GM10248 (cell line): ENCODE measurements at regions not wholly inside any gene's neighbourhood (a gene's known extent, or its start where the extent isn't known, plus 50 kb on each side); places are given as distances from the start of the nearest gene placed in this dataset.

Experiments
- CTCF ChIA-PET: fragments of 300-600 bp; sonication (Branson Sonifier 250); formaldehyde crosslinking; extraction: SDS; loops from one replicate; lab custom pipeline; 2021; ENCODE audit warnings: antibody characterized with exemption; lab: Yijun Ruan, JAX
- POLR2A ChIA-PET: fragments of 350-650 bp; sonication (Branson Sonifier 250); formaldehyde crosslinking; extraction: SDS; loops from one replicate; lab custom pipeline; 2020; ENCODE audit warnings: antibody characterized with exemption; lab: Yijun Ruan, JAX
- DNase-seq: peaks from one replicate; pipeline ENCODE4 v3.0.0; 2012; ENCODE audit errors: extremely low spot score
- CTCF ChIP-seq: IDR thresholded peaks from 2 replicates; pipeline ENCODE4 v1.5.1; 2012; ENCODE audit warnings: mild to moderate bottlenecking, low read depth; ENCODE audit errors: extremely low read depth, missing control alignments, control extremely low read depth

DNA sequence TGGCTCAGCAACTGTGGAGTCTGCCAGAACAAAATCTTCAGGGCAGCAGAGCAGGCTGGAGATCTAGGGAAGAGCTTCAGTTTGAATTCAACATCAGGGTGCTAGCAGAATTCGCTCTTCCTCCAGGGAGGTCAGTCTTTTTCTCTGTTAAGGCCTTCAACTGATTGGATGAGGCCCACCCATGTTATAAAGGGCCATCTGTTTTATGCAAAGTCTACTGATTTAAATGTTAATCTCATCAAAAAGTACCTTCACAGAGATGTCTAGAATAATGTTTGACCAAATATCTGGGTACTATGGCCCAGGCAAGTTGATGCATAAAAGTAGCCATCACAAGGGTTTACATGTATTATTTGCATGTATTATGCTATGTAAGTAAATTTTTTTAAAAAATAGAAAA, 378.4 kb downstream of the BTG1 start:
- POLR2A ChIA-PET = no interaction called here
- CTCF ChIA-PET = interaction anchor here (1.5 kb wide), 1 partner anchor 9 kb away, joined by 5 read pairs; no protein-coding TSS in a partner anchor
- DNase-seq = no peak
- TF ChIP-seq CTCF = no peak

DNA sequence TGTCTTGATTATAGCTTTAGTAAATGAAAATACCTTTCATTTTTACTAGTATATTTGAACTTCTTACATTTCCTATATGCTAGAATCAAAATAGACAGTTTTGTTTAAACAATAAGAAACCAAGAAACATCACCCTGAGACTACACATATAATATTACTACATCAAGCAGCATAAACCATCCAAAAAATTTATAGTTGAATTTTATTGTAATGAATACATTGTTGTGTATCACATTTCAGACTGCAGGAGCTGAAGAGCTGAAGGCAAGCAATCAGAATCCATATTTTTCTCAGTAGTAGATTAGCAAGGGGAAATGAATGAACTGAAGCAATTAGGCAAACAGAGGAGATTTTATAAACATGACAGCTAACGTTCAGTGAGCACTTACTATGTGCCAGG, 379.2 kb downstream of the BTG1 start:
- POLR2A ChIA-PET = no interaction called here
- CTCF ChIA-PET = interaction anchor here (1.5 kb wide), 1 partner anchor 10 kb away, joined by 5 read pairs; no protein-coding TSS in a partner anchor
- TF ChIP-seq CTCF = no peak
- DNase-seq = no peak

- ChIA-PET CTCF (interaction anchor here (1.1 kb wide), 1 partner anchor 11 kb away, joined by 3 read pairs; no protein-coding TSS in a partner anchor), POLR2A (no interaction called here)
- DNase-seq = no peak
- TF ChIP-seq CTCF = no peak
Measured at GRCh38 chr12:91763654-91764370, 381.8 kb downstream of the BTG1 start.

- POLR2A ChIA-PET = no interaction called here
- no peak for DNase-seq
- CTCF ChIA-PET = interaction anchor here (1.2 to 1.6 kb wide), 3 partner anchors 11 to 93 kb away, joined by 3 to 5 read pairs (median 3); no protein-coding TSS in a partner anchor
- no peak for TF ChIP-seq CTCF
Measured at GRCh38 chr12:91753649-91754048, 392.0 kb downstream of the BTG1 start.

DNA sequence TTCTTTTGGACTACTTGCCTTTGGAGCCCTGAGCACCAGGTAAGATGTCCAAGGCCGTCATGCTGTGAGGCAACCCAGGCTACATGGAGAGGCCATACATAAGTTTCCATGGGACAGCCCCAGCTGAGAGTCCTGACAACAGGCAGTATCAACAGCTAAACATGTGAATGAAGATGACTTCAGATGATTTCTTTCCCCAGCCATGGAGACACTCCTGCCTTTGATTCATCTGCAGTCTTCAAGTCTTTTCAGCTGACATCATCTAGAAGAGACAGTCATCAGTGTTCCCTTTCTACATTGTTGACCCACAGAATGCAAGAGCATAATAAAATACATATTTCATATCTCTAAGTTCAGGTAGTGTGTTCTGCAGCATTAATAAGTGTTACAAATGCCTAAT, 398.7 kb downstream of the BTG1 start:
- ChIA-PET CTCF (interaction anchor here (1.0 to 1.7 kb wide), 2 partner anchors 17 to 44 kb away, joined by 3 to 4 read pairs; no protein-coding TSS in a partner anchor), POLR2A (no interaction called here)
- no peak for TF ChIP-seq CTCF
- no peak for DNase-seq

- ChIA-PET CTCF (no interaction called here), POLR2A (no interaction called here)
- DNase-seq = no peak
- no peak for TF ChIP-seq CTCF
Measured at GRCh38 chr12:91744597-91744996, 401.0 kb downstream of the BTG1 start.
